Fibroblast of skin of back (primary cell): ENCODE measurements at regions not wholly inside any gene's neighbourhood (a gene's known extent, or its start where the extent isn't known, plus 50 kb on each side); places are given as distances from the start of the nearest gene placed in this dataset.
"Not testable (repeated sequence)": the region's sequence is repeated elsewhere in the genome, so short reads cannot be mapped to it uniquely, and the experiment has no call there.

Source experiments
- DNase-seq: peaks from one replicate; pipeline ENCODE4 v3.0.0-alpha.2; 2013

GRCh38 chr14:37712476-37712860 lies 117.0 kb downstream of the TTC6 start:
- DNase-seq, result not testable (repeated sequence)

- no peak for DNase-seq
These were observed 117.6 kb downstream of the TTC6 start for GRCh38 chr14:37712976-37713431.

GRCh38 chr14:37720131-37720530 lies 124.7 kb downstream of the TTC6 start:
- DNase-seq, result no peak

GRCh38 chr14:37721976-37722659 lies 126.7 kb downstream of the TTC6 start:
- DNase-seq, result no peak

GRCh38 chr14:37723515-37723914 lies 128.1 kb downstream of the TTC6 start:
- DNase-seq, result no peak

GRCh38 chr14:37726708-37727107 lies 131.3 kb downstream of the TTC6 start:
- DNase-seq, result no peak

- no peak for DNase-seq
These were observed 133.8 kb downstream of the TTC6 start for GRCh38 chr14:37729218-37729617.

GRCh38 chr14:37731094-37731493 lies 135.7 kb downstream of the TTC6 start:
- no peak for DNase-seq

- no peak for DNase-seq
These were observed 150.2 kb downstream of the TTC6 start for GRCh38 chr14:37745657-37746056.

GRCh38 chr14:37746140-37746832 lies 150.9 kb downstream of the TTC6 start:
- no peak for DNase-seq

GRCh38 chr14:37753459-37753858 lies 158.0 kb downstream of the TTC6 start:
- DNase-seq, result no peak

GRCh38 chr14:37760275-37760674 lies 164.8 kb downstream of the TTC6 start:
- not testable (repeated sequence) for DNase-seq

GRCh38 chr14:37763266-37763665 lies 167.8 kb downstream of the TTC6 start:
- DNase-seq, result no peak

GRCh38 chr14:37772283-37772682 lies 176.9 kb downstream of the TTC6 start:
- not testable (repeated sequence) for DNase-seq

- DNase-seq, result no peak
These were observed 181.5 kb downstream of the TTC6 start for GRCh38 chr14:37776791-37777499.

- no peak for DNase-seq
These were observed 182.9 kb downstream of the TTC6 start for GRCh38 chr14:37778135-37778943.

GRCh38 chr14:37779480-37779879 lies 184.1 kb downstream of the TTC6 start:
- DNase-seq, result no peak

- not testable (repeated sequence) for DNase-seq
These were observed 185.3 kb downstream of the TTC6 start for GRCh38 chr14:37780731-37781130.

GRCh38 chr14:37784203-37784826 lies 188.9 kb downstream of the TTC6 start:
- DNase-seq, result not testable (repeated sequence)

- not testable (repeated sequence) for DNase-seq
These were observed 189.4 kb downstream of the TTC6 start for GRCh38 chr14:37784827-37785223.

- not testable (repeated sequence) for DNase-seq
These were observed 189.9 kb downstream of the TTC6 start for GRCh38 chr14:37785298-37785697.

GRCh38 chr14:37786114-37786625 lies 190.7 kb downstream of the TTC6 start:
- DNase-seq, result not testable (repeated sequence)
